Activated CD8-positive, alpha-beta memory T cell treated with anti-CD3 and anti-CD28 coated beads, Interleukin-2, amount 10 ng/mL, durations not matched to agents 7 days and 5 days (primary cell): ENCODE measurements at regions not wholly inside any gene's neighbourhood (a gene's known extent, or its start where the extent isn't known, plus 50 kb on each side); places are given as distances from the start of the nearest gene placed in this dataset.

Source experiments
- ATAC-seq: fragments of 150-1000 bp; cut with Tn5 transposase; one replicate; pipeline ENCODE4 v1.10.0; 2021; ENCODE audit warnings: moderate library complexity
- CTCF ChIA-PET: fragments of 350-600 bp; sonication (Branson Sonifier 250); formaldehyde crosslinking; loops from one replicate; lab custom pipeline; 2021; ENCODE audit warnings: antibody characterized with exemption; lab: Charles Lee
- DNase-seq: peaks from one replicate; pipeline ENCODE4 v3.0.0-alpha.2; 2020
- H3K27ac Mint-ChIP-seq: one replicate; pipeline ENCODE4 v1.8.0; 2021; ENCODE audit warnings: mild to moderate bottlenecking, mixed read lengths
- H3K27me3 Mint-ChIP-seq: one replicate; pipeline ENCODE4 v1.8.0; 2021; ENCODE audit warnings: mixed read lengths
- H3K36me3 Mint-ChIP-seq: one replicate; pipeline ENCODE4 v1.8.0; 2021; ENCODE audit warnings: mild to moderate bottlenecking, mixed read lengths
- H3K4me1 Mint-ChIP-seq: one replicate; pipeline ENCODE4 v1.8.0; 2021; ENCODE audit warnings: mixed read lengths
- H3K4me3 Mint-ChIP-seq: one replicate; pipeline ENCODE4 v1.8.0; 2021; ENCODE audit warnings: mild to moderate bottlenecking, moderate library complexity, mixed read lengths
- H3K9me3 Mint-ChIP-seq: one replicate; pipeline ENCODE4 v1.8.0; 2022; ENCODE audit warnings: low read depth, mixed read lengths

GRCh38 chr2:180085144-180085543 lies 78.0 kb upstream of the CWC22 start:
- peaks cover 5% of the 10 kb centered on the region for H3K27me3 Mint-ChIP-seq
- CTCF ChIA-PET: no interaction called here
- no peaks in the 10 kb centered on the region for H3K9me3 Mint-ChIP-seq
- H3K4me1 Mint-ChIP-seq: no peaks in the 10 kb centered on the region
- H3K36me3 Mint-ChIP-seq: no peaks in the 10 kb centered on the region
- no peak overlapping the region for H3K4me3 Mint-ChIP-seq
- DNase-seq: no peak
- ATAC-seq: no peak
- no peak overlapping the region for H3K27ac Mint-ChIP-seq

GRCh38 chr2:180077295-180077906 lies 70.3 kb upstream of the CWC22 start:
- no peak overlapping the region for H3K27ac Mint-ChIP-seq
- ATAC-seq: no peak
- CTCF ChIA-PET: no interaction called here

GRCh38 chr2:180075870-180076269 lies 68.8 kb upstream of the CWC22 start:
- CTCF ChIA-PET: no interaction called here
- Mint-ChIP-seq H3K4me1 (no peaks in the 10 kb centered on the region), H3K4me3 (no peak overlapping the region), H3K27ac (no peak overlapping the region), H3K36me3 (no peaks in the 10 kb centered on the region), H3K27me3 (peaks cover 2% of the 10 kb centered on the region), H3K9me3 (no peaks in the 10 kb centered on the region)
- DNase-seq: no peak
- no peak for ATAC-seq

More at GRCh38 chr2:180077295-180077906, 70.3 kb upstream of the CWC22 start:
- Mint-ChIP-seq H3K9me3 (no peaks in the 10 kb centered on the region), H3K36me3 (no peaks in the 10 kb centered on the region), H3K4me3 (no peak overlapping the region), H3K4me1 (no peaks in the 10 kb centered on the region), H3K27me3 (peaks cover 2% of the 10 kb centered on the region)
- DNase-seq: no peak

- ATAC-seq (no peak), DNase-seq (no peak)
- H3K27me3 Mint-ChIP-seq: no peaks in the 10 kb centered on the region
- H3K9me3 Mint-ChIP-seq: no peaks in the 10 kb centered on the region
- CTCF ChIA-PET: no interaction called here
- H3K27ac Mint-ChIP-seq: no peak overlapping the region
- no peak overlapping the region for H3K4me3 Mint-ChIP-seq
- no peaks in the 10 kb centered on the region for H3K36me3 Mint-ChIP-seq
- H3K4me1 Mint-ChIP-seq: no peaks in the 10 kb centered on the region
These were observed 64.7 kb upstream of the CWC22 start for GRCh38 chr2:180071797-180072196.

GRCh38 chr2:180063494-180064092 lies 56.5 kb upstream of the CWC22 start:
- ATAC-seq: no peak
- Mint-ChIP-seq H3K9me3 (no peaks in the 10 kb centered on the region), H3K4me3 (no peak overlapping the region), H3K4me1 (no peaks in the 10 kb centered on the region), H3K27me3 (no peaks in the 10 kb centered on the region), H3K27ac (no peak overlapping the region), H3K36me3 (no peaks in the 10 kb centered on the region)
- no peak for DNase-seq
- CTCF ChIA-PET: no interaction called here

GRCh38 chr2:180062178-180062577 lies 55.1 kb upstream of the CWC22 start:
- no peaks in the 10 kb centered on the region for H3K9me3 Mint-ChIP-seq
- H3K36me3 Mint-ChIP-seq: no peaks in the 10 kb centered on the region
- H3K4me3 Mint-ChIP-seq: no peak overlapping the region
- no peaks in the 10 kb centered on the region for H3K27me3 Mint-ChIP-seq
- ATAC-seq (no peak), DNase-seq (no peak)
- CTCF ChIA-PET: no interaction called here
- H3K4me1 Mint-ChIP-seq: no peaks in the 10 kb centered on the region
- H3K27ac Mint-ChIP-seq: no peak overlapping the region

GRCh38 chr2:180061546-180061945 lies 54.4 kb upstream of the CWC22 start:
- Mint-ChIP-seq H3K4me3 (no peak overlapping the region), H3K27ac (no peak overlapping the region), H3K36me3 (no peaks in the 10 kb centered on the region), H3K9me3 (no peaks in the 10 kb centered on the region), H3K4me1 (no peaks in the 10 kb centered on the region), H3K27me3 (no peaks in the 10 kb centered on the region)
- DNase-seq: no peak
- CTCF ChIA-PET: no interaction called here
- no peak for ATAC-seq

- H3K27me3 Mint-ChIP-seq: no peaks in the 10 kb centered on the region
- H3K36me3 Mint-ChIP-seq: no peaks in the 10 kb centered on the region
- H3K27ac Mint-ChIP-seq: no peak overlapping the region
- no peaks in the 10 kb centered on the region for H3K9me3 Mint-ChIP-seq
- CTCF ChIA-PET: no interaction called here
- no peak overlapping the region for H3K4me3 Mint-ChIP-seq
- no peaks in the 10 kb centered on the region for H3K4me1 Mint-ChIP-seq
- no peak for DNase-seq
- no peak for ATAC-seq
These were observed 54.0 kb upstream of the CWC22 start for GRCh38 chr2:180061085-180061484.

GRCh38 chr2:180058993-180059392 lies 51.9 kb upstream of the CWC22 start:
- no peaks in the 10 kb centered on the region for H3K27me3 Mint-ChIP-seq
- DNase-seq (no peak), ATAC-seq (no peak)
- no peaks in the 10 kb centered on the region for H3K36me3 Mint-ChIP-seq
- no peak overlapping the region for H3K4me3 Mint-ChIP-seq
- no peaks in the 10 kb centered on the region for H3K9me3 Mint-ChIP-seq
- H3K27ac Mint-ChIP-seq: no peak overlapping the region
- no peaks in the 10 kb centered on the region for H3K4me1 Mint-ChIP-seq
- CTCF ChIA-PET: no interaction called here

GRCh38 chr2:180057706-180058412 lies 50.8 kb upstream of the CWC22 start:
- no peak for ATAC-seq
- Mint-ChIP-seq H3K36me3 (no peaks in the 10 kb centered on the region), H3K9me3 (no peaks in the 10 kb centered on the region), H3K4me1 (no peaks in the 10 kb centered on the region), H3K27ac (no peak overlapping the region), H3K27me3 (no peaks in the 10 kb centered on the region), H3K4me3 (no peak overlapping the region)
- CTCF ChIA-PET: no interaction called here
- no peak for DNase-seq
